GM12872 (cell line): ENCODE measurements at regions not wholly inside any gene's neighbourhood (a gene's known extent, or its start where the extent isn't known, plus 50 kb on each side); places are given as distances from the start of the nearest gene placed in this dataset.

Experiments used
- TF ChIP-seq, protein P1 (sequence below): IDR thresholded peaks from 3 replicates; pipeline ENCODE4 v1.5.1; 2011; ENCODE audit warnings: low read depth, mild to moderate bottlenecking, low read length, moderate library complexity; ENCODE audit not compliant: insufficient read depth

DNA sequence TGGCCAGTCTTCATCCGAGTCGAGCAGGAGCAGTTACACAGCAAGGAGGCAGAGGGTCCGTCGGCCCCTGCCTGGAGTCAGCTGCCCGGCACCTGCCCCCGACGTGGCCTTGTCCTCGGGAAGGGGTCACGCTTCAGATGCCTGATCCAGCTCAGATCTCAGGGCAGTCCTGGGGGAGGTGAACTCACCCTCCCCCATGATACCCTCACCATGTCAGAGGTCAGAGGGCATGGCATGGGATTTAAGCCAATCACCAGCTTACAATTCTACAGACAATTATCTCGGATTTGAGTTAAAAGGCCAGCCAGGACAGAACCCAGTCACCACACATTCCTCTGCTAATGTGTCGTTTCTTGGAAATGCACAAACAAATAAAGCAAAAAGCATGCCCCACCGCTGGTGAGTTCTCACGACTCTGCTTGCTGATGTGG, 211.3 kb downstream of the FOXL1 start:
- TF ChIP-seq, protein P1, sequence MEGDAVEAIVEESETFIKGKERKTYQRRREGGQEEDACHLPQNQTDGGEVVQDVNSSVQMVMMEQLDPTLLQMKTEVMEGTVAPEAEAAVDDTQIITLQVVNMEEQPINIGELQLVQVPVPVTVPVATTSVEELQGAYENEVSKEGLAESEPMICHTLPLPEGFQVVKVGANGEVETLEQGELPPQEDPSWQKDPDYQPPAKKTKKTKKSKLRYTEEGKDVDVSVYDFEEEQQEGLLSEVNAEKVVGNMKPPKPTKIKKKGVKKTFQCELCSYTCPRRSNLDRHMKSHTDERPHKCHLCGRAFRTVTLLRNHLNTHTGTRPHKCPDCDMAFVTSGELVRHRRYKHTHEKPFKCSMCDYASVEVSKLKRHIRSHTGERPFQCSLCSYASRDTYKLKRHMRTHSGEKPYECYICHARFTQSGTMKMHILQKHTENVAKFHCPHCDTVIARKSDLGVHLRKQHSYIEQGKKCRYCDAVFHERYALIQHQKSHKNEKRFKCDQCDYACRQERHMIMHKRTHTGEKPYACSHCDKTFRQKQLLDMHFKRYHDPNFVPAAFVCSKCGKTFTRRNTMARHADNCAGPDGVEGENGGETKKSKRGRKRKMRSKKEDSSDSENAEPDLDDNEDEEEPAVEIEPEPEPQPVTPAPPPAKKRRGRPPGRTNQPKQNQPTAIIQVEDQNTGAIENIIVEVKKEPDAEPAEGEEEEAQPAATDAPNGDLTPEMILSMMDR, result no peak

DNA sequence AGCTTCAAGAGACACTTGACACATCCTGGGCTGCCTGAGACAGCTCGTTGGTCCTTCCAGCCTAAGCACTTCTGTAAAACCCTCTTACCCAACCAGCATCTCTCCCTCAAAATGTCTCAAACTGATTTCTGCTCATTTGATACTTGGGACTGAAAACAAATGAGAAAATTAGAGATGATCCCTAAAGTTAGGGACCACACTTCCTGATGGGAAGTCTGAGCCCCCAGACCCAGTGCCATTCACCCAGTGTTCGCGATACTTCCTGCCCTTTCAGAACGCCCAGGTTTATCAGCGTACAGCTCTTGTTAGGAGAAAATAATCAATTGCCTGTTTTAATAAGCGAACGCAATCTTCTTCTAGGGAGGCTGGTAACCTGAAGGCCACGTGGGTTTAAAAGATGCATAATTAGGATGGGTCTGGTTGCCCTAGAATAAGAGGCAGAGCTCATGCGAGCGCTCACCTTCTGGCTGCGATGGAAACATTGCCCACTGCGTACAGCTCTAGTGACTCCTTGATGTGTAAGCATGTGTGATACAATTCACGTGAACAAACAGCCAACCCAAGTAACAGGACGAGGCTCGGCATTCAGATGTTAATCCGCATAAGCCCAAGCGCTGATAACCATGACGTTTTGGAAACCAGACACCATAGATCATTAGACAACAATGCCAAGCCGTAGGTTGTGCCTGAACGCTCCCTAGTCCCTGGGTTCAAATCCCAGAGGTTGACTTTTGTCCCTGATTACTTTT, 213.1 kb downstream of the FOXL1 start:
- TF ChIP-seq, protein P1, result no peak

DNA sequence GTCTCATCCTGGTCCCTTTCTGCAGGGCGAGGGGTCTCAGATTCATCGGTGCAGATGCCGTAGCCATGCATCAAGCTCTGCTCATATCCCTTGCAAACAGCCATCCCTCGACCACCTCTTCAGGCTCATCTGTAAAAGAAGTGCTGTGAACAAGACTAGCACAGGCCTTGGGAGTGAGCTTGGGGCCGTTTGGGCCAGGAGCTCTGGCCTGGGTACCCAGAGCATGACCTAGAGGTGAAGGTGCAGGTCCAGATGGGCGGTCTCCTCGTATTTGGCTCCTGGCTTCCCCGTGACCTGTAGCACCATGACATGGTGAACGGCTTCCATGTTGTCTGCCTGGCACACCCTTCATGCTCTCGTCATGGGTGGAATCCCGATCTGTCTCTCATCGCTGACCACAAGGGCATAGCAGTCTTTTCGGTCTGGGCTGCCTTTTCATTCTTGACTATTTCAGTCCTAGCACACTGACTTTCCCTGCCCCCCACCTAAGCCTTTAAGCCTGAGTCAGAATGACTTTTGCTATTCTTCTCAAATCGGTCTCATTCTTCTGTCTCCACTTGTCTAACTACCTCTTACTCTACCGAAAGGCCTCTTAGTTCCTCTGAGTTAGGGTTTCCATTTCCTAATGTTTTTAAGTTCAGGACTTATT, 216.0 kb downstream of the FOXL1 start:
- TF ChIP-seq, protein P1, result no peak

- TF ChIP-seq, protein P1, result no peak
Measured at GRCh38 chr16:86797700-86798099, 219.4 kb downstream of the FOXL1 start.

GRCh38 chr16:86798247-86799041, 220.1 kb downstream of the FOXL1 start:
- TF ChIP-seq, protein P1, result no peak

DNA sequence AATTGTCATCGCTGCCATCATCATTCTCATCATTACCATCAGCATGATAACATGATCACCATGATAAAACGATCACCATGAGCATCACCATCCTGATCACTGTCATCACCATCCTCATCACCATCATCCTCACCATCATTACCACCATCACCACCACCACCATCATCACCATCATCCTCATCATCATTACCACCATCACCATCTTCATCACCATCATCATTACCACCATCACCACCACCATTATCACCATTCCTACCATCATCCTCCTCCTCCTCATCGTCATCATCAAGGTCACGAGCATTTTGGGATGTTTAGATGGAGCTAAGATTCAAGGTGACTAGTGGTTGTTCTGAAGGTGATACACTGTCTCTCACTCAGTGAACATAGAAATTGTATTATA, 221.0 kb downstream of the FOXL1 start:
- TF ChIP-seq, protein P1, result no peak

DNA sequence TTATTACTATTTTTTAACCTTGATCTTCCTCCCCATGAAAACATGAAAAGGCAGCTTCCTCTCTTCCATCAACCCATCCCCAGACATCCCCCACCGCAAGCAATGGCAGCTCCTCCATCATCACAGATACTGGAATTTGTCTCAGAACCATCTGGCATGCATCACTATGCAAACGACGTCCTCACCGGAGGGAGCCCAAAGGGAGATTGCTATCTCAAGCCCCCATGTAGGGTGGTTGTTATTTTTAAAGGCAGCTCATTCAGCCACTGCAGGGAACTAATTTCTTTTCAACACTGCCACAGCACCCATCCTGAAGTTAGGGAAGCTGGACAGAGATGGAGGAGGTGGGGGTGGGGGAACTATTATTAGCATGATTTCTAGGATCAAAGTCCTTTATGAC, 222.5 kb downstream of the FOXL1 start:
- TF ChIP-seq, protein P1, result no peak
